Transverse colon (tissue), 4 donors: ENCODE measurements at regions not wholly inside any gene's neighbourhood (a gene's known extent, or its start where the extent isn't known, plus 50 kb on each side); places are given as distances from the start of the nearest gene placed in this dataset.

Experiments
- DNase-seq: peaks from one replicate; pipeline ENCODE4 v3.0.0-alpha.2; 2019
- H3K27ac ChIP-seq, 4 donors: fragments of 200-600 bp; sonication (generic); 2 replicates each; pipeline ENCODE4 v1.5.1; 2016 to 2018; ENCODE audit warnings: inconsistent platforms in 4 of 4
- H3K27me3 ChIP-seq: fragments of 200-600 bp; sonication (generic); 2 replicates; pipeline ENCODE4 v1.5.1; 2017; ENCODE audit warnings: inconsistent platforms
- H3K36me3 ChIP-seq, 4 donors: fragments of 200-600 bp; sonication (generic); 2 replicates each; pipeline ENCODE4 v1.5.1; 2017 to 2019; ENCODE audit warnings: inconsistent platforms in 4 of 4
- H3K4me1 ChIP-seq, 4 donors: fragments of 200-600 bp; sonication (generic); 2 replicates each; pipeline ENCODE4 v1.5.1; 2017 to 2020; ENCODE audit warnings: inconsistent platforms in 4 of 4
- H3K4me3 ChIP-seq, 4 donors: fragments of 200-600 bp; sonication (generic); 1 replicate in 1 of 4; 2 replicates in 3 of 4; pipeline versions ENCODE4 v1.5.1 to v1.6.1; 2017 to 2019; ENCODE audit warnings: inconsistent platforms in 4 of 4
- H3K9me3 ChIP-seq, 2 donors: fragments of 200-600 bp; sonication (generic); 2 replicates each; pipeline ENCODE4 v1.5.1; 2017 to 2019; ENCODE audit warnings: inconsistent platforms in 2 of 2
- EP300 ChIP-seq: sonication (generic); formaldehyde crosslinking; IDR thresholded peaks from one replicate; pipeline ENCODE4 v1.6.1; 2017; ENCODE audit warnings: antibody characterized with exemption, low read depth
- POLR2A ChIP-seq: fragments of 450-650 bp; IDR thresholded peaks from one replicate; pipeline ENCODE4 v1.6.1; 2016; ENCODE audit warnings: antibody characterized with exemption, mild to moderate bottlenecking, moderate library complexity
- POLR2AphosphoS5 ChIP-seq, 3 donors: sonication (generic); formaldehyde crosslinking; IDR thresholded peaks; one replicate each; pipeline ENCODE4 v1.6.1; 2016; ENCODE audit warnings: antibody characterized with exemption in 3 of 3
- WGBS, 2 donors: methylation state at CpG; one replicate each; pipeline ENCODE4 v1.1.5; 2018; ENCODE audit warnings: low coverage in 1 of 2; 5-methylcytosine and 5-hydroxymethylcytosine counted together
- in situ Hi-C, 4 donors: fragments of 200-750 bp; cut with MboI; loops; one replicate each; pipeline versions ENCODE4 v1.15.0 to v1.15.1; 2017; ENCODE audit warnings: low sequenced_read_pairs in 3 of 4, low pct_ligation_motif_present in 1 of 4, low pct_unique_long_range_greater_than_20kb in 1 of 4
- intact Hi-C: fragments of 100-400 bp; cut with DNase I; formaldehyde crosslinking; loops from one replicate; pipeline ENCODE4 v1.15.1; 2023; ENCODE audit warnings: low total_unique reads
- TF ChIP-seq, protein P1 (sequence below), 5 experiments: fragments of 200-600 bp in 3 of 5; fragments of 450-650 bp in 2 of 5; sonication (generic) in 3 of 5; IDR thresholded peaks; 1 replicate in 2 of 5; 2 replicates in 3 of 5; pipeline ENCODE4 v1.5.1; 2016 to 2017; ENCODE audit warnings: antibody characterized with exemption in 5 of 5, inconsistent platforms in 3 of 5, mild to moderate bottlenecking in 2 of 5, moderate library complexity in 1 of 5

DNA sequence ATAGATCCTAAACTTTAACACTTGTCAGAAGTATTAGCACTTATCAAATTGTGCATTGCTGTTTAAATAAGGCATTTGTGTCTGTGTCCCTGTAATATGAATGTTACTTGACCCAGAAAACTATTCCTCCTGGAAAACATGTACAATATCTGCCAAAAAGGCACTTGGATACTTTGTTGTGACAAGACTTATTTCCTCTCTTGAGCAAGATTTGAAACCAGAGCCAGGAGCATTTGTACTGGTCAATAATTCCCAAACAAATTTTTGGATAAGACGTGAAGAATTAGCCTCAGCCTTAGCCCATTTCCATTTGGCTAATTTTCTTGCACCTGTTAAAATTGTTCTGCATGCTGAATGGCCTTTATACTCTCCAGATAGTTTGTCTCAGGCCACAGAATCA lies 176.3 kb upstream of the GK2 start:
- TF ChIP-seq POLR2A (no peak), POLR2AphosphoS5 (IDR thresholded peaks at IDR 0.05) (no peak), EP300 (no peak)
- TF ChIP-seq, protein P1, sequence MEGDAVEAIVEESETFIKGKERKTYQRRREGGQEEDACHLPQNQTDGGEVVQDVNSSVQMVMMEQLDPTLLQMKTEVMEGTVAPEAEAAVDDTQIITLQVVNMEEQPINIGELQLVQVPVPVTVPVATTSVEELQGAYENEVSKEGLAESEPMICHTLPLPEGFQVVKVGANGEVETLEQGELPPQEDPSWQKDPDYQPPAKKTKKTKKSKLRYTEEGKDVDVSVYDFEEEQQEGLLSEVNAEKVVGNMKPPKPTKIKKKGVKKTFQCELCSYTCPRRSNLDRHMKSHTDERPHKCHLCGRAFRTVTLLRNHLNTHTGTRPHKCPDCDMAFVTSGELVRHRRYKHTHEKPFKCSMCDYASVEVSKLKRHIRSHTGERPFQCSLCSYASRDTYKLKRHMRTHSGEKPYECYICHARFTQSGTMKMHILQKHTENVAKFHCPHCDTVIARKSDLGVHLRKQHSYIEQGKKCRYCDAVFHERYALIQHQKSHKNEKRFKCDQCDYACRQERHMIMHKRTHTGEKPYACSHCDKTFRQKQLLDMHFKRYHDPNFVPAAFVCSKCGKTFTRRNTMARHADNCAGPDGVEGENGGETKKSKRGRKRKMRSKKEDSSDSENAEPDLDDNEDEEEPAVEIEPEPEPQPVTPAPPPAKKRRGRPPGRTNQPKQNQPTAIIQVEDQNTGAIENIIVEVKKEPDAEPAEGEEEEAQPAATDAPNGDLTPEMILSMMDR (IDR thresholded peaks at IDR 0.05), result no peak
- no peak for DNase-seq
- WGBS, 2 donors, result 50 to 78% methylated on average over 1 of the region's 1 CpG
- no peak overlapping the region for H3K27ac ChIP-seq
- in situ Hi-C loops (no loop called here), intact Hi-C loops (no loop called here)
- H3K27me3 ChIP-seq, result no peaks in the 10 kb centered on the region
- no peaks in the 10 kb centered on the region for H3K36me3 ChIP-seq
- no peaks in the 10 kb centered on the region for H3K4me1 ChIP-seq
- H3K4me3 ChIP-seq, result no peak overlapping the region
- no peaks in the 10 kb centered on the region for H3K9me3 ChIP-seq

DNA sequence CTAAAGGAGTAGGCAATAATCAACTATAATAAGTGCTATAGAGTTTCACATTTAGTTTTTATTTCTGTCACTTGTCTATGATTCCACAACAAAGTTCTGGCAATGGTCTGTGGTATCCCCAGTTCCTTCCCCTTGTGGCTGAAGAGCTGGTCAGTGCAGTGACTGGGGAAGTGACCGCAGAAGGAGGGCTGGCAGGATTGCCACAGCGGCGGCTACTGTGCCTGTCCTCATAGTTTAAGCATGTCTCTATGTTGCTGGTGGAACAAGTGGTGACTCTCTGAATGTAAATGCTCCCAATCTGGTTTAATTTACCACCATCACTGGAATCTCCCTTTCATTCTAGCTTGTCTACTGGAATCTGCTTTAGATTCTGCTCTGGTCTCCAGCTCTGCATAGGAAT lies 170.6 kb upstream of the GK2 start:
- DNase-seq, result no peak
- Histone ChIP-seq H3K27me3 (no peaks in the 10 kb centered on the region), H3K27ac (no peak overlapping the region), H3K9me3 (no peaks in the 10 kb centered on the region), H3K36me3 (no peaks in the 10 kb centered on the region), H3K4me1 (no peaks in the 10 kb centered on the region), H3K4me3 (no peak overlapping the region)
- TF ChIP-seq EP300 (no peak), POLR2AphosphoS5 (IDR thresholded peaks at IDR 0.05) (no peak), POLR2A (no peak)
- TF ChIP-seq, protein P1 (IDR thresholded peaks at IDR 0.05), result no peak
- intact Hi-C loops (no loop called here), in situ Hi-C loops (no loop called here)
- 90% methylated on average over 3 of the region's 3 CpGs; no CpG with 5 or more reads in 1 of the 2 donors for WGBS, 2 donors

DNA sequence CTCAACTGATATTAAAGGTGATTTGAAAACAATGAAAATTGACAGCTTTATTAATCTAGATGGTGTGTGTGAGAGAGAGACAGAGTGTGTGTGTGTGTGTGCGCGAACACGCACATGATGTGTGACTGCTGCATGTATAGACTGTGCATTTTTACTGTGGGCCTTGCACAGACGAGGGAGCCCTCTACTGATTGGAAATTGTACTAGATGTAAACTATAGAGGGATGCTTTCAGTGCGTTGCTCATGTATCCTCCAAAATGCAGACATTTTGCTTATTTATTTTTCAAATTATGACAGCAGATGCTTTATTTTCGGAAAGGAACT lies 168.4 kb upstream of the GK2 start:
- TF ChIP-seq, protein P1 (IDR thresholded peaks at IDR 0.05), result peak; percentile 32 to 46 (median 39)
- no peak for TF ChIP-seq POLR2AphosphoS5 (IDR thresholded peaks at IDR 0.05)
- TF ChIP-seq POLR2A, result no peak
- no peak for TF ChIP-seq EP300
- Histone ChIP-seq H3K4me3 (no peak overlapping the region), H3K36me3 (no peaks in the 10 kb centered on the region), H3K4me1 (no peaks in the 10 kb centered on the region), H3K27ac (peak overlapping the region in 1 of 4 donors; percentile 36), H3K9me3 (no peaks in the 10 kb centered on the region), H3K27me3 (no peaks in the 10 kb centered on the region)
- 26 to 40% methylated on average over 6 of the region's 6 CpGs for WGBS, 2 donors
- in situ Hi-C loops (no loop called here), intact Hi-C loops (no loop called here)
- no peak for DNase-seq

DNA sequence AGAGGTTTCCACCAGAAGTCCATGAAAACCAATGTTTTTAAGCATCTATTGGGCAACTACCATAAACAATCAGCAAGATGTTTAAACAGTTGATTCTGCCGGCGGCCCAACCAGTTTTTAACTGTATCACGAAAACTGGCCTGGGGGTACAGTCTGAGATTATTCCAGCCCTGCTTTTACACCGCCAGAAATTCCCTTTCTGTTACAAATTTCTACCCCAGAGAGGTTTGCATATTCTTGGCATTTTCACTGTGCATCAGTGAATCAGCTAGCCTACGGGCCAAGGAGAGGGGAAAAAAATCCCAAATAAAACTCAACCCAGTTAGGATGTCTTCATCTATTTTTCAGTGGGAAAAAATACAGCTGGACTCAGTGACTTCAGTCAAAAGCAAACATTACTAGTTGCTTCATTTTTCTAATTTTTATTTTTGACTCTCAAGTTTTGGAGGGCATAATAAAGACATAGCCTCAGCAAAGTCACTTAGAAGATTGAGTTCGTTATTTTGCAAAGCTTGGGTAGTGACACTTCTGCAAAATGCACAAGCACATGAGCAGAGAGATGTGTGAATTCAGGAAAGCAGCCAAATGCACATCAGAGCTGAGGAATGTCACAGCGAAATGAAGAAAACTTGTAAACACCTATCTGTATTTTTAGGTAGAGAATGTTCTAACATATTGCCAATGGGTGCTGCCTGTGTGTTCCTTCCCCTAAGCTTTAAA lies 167.8 kb upstream of the GK2 start:
- H3K27ac ChIP-seq, result peak overlapping the region in 3 of 4 donors; percentile 6 to 36 (median 20)
- 47 to 73% methylated on average over 6 to 7 of the region's 7 CpGs for WGBS, 2 donors
- no peaks in the 10 kb centered on the region for H3K4me1 ChIP-seq
- no peak for DNase-seq
- no peaks in the 10 kb centered on the region for H3K36me3 ChIP-seq
- TF ChIP-seq POLR2A (no peak), POLR2AphosphoS5 (IDR thresholded peaks at IDR 0.05) (no peak), EP300 (no peak)
- TF ChIP-seq, protein P1 (IDR thresholded peaks at IDR 0.05), result no peak
- no peaks in the 10 kb centered on the region for H3K9me3 ChIP-seq
- in situ Hi-C loops, result no loop called here
- intact Hi-C loops, result no loop called here
- H3K4me3 ChIP-seq, result no peak overlapping the region
- H3K27me3 ChIP-seq, result no peaks in the 10 kb centered on the region
